ENCODE measurements at regions not wholly inside any gene's neighbourhood (a gene's known extent, or its start where the extent isn't known, plus 50 kb on each side); places are given as distances from the start of the nearest gene placed in this dataset.

DNA sequence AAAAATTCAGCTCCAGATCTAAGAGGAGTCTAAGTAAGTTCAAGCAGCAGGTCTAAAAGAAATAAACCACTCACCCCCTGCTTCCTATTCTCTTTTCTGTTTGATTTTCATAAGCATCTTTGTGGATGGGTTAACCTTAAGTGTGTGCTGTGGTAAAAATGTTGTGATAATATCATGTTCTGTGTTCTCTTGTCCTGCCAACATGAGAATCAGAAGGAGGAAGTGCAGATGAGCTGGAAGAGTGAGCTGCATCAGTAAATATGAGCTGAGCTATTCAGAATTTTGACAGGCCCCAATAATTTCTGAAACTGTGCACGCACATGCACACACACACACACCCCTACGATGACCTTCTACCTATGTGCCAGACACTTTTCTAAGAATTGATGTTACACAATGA lies 186.5 kb upstream of the ANKRD55 start:
- FAIRE-seq, result no peak
- H2AFZ ChIP-seq (ENCODE audit: low read length), result no peak overlapping the region
- peaks cover 18% of the 10 kb centered on the region for H3K9me3 ChIP-seq (ENCODE audit: low read length)
- no peak overlapping the region for H3K27ac ChIP-seq (ENCODE audit: extremely low read length, insufficient read depth, low read length)
- no peaks in the 10 kb centered on the region for H3K79me2 ChIP-seq (ENCODE audit: insufficient read depth, low read length)
- ChIA-PET POLR2A (no interaction called here), CTCF (ENCODE audit: low intra/inter-chr PET ratio, low total read pairs) (no interaction called here)
- no peak overlapping the region for H3K9ac ChIP-seq (ENCODE audit: insufficient read depth, low read depth, low read length)
- H3K27me3 ChIP-seq (ENCODE audit: control insufficient read depth in 1 of 2, insufficient read depth in 2 of 2, low read length in 2 of 2), result no peaks in the 10 kb centered on the region
- H3K36me3 ChIP-seq (replicated peaks in 1 of 2; ENCODE audit: control insufficient read depth in 1 of 2, insufficient read depth in 2 of 2, low read length in 2 of 2), result no peaks in the 10 kb centered on the region
- H3K4me2 ChIP-seq (ENCODE audit: low read depth, low read length), result no peak overlapping the region
- H3K4me3 ChIP-seq (replicated peaks in 1 of 3; ENCODE audit: insufficient read depth in 1 of 3, low read depth in 2 of 3, low read length in 3 of 3), result no peak overlapping the region
- 78% methylated on average over 2 of the region's 2 CpGs for WGBS (ENCODE audit: low lambda C conversion rate)
- no peaks in the 10 kb centered on the region for H4K20me1 ChIP-seq (ENCODE audit: insufficient read depth, low read length)
- H3K4me1 ChIP-seq (ENCODE audit: insufficient read depth, low read length), result no peaks in the 10 kb centered on the region
- no peak for ATAC-seq
- in situ Hi-C loops (cut with HindIII; ENCODE audit: extremely low pct_ligation_motif_present, low pct_unique_long_range_greater_than_20kb), result no loop called here
- no peak for DNase-seq (ENCODE audit: low spot score)
- TF ChIP-seq, protein P1, sequence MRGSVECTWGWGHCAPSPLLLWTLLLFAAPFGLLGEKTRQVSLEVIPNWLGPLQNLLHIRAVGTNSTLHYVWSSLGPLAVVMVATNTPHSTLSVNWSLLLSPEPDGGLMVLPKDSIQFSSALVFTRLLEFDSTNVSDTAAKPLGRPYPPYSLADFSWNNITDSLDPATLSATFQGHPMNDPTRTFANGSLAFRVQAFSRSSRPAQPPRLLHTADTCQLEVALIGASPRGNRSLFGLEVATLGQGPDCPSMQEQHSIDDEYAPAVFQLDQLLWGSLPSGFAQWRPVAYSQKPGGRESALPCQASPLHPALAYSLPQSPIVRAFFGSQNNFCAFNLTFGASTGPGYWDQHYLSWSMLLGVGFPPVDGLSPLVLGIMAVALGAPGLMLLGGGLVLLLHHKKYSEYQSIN (CRISPR knock-in tag; IDR thresholded peaks at IDR 0.05; ENCODE audit: borderline replicate concordance), result no peak
- no peak for TF ChIP-seq ZNF766 (CRISPR knock-in tag; IDR thresholded peaks at IDR 0.05; ENCODE audit: borderline replicate concordance)
- TF ChIP-seq ESRRA (CRISPR knock-in tag; IDR thresholded peaks at IDR 0.05; ENCODE audit: low read depth), result no peak
- no peak for TF ChIP-seq CREM (IDR thresholded peaks at IDR 0.05)
- TF ChIP-seq CREM (CRISPR knock-in tag; IDR thresholded peaks at IDR 0.05), result no peak
- no peak for TF ChIP-seq KDM5A (IDR thresholded peaks at IDR 0.05; ENCODE audit: borderline replicate concordance, low read length)
- no peak for TF ChIP-seq CREB1 (IDR thresholded peaks at IDR 0.05)
- no peak for TF ChIP-seq CREB1 (CRISPR knock-in tag; IDR thresholded peaks at IDR 0.05)
- TF ChIP-seq, protein P2, sequence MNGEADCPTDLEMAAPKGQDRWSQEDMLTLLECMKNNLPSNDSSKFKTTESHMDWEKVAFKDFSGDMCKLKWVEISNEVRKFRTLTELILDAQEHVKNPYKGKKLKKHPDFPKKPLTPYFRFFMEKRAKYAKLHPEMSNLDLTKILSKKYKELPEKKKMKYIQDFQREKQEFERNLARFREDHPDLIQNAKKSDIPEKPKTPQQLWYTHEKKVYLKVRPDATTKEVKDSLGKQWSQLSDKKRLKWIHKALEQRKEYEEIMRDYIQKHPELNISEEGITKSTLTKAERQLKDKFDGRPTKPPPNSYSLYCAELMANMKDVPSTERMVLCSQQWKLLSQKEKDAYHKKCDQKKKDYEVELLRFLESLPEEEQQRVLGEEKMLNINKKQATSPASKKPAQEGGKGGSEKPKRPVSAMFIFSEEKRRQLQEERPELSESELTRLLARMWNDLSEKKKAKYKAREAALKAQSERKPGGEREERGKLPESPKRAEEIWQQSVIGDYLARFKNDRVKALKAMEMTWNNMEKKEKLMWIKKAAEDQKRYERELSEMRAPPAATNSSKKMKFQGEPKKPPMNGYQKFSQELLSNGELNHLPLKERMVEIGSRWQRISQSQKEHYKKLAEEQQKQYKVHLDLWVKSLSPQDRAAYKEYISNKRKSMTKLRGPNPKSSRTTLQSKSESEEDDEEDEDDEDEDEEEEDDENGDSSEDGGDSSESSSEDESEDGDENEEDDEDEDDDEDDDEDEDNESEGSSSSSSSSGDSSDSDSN (CRISPR knock-in tag; IDR thresholded peaks at IDR 0.05), result no peak
- TF ChIP-seq KLF15 (CRISPR knock-in tag; IDR thresholded peaks at IDR 0.05; ENCODE audit: borderline replicate concordance), result no peak
- no peak for TF ChIP-seq YEATS4 (CRISPR knock-in tag; IDR thresholded peaks at IDR 0.05; ENCODE audit: borderline replicate concordance)
- TF ChIP-seq CBX1 (IDR thresholded peaks at IDR 0.05; ENCODE audit: low read depth), result no peak
- no peak for TF ChIP-seq KLF12 (CRISPR knock-in tag; IDR thresholded peaks at IDR 0.05; ENCODE audit: borderline replicate concordance)
- TF ChIP-seq SAFB2 (CRISPR knock-in tag; IDR thresholded peaks at IDR 0.05; ENCODE audit: borderline replicate concordance, low read depth), result no peak
- no peak for TF ChIP-seq ETV6 (CRISPR knock-in tag; conservative IDR thresholded peaks at IDR 0.05)
- no peak for TF ChIP-seq SNAPC2 (CRISPR knock-in tag; IDR thresholded peaks at IDR 0.05)
- no peak for TF ChIP-seq ZMYM4 (CRISPR knock-in tag; IDR thresholded peaks at IDR 0.05)
- TF ChIP-seq, protein P3, sequence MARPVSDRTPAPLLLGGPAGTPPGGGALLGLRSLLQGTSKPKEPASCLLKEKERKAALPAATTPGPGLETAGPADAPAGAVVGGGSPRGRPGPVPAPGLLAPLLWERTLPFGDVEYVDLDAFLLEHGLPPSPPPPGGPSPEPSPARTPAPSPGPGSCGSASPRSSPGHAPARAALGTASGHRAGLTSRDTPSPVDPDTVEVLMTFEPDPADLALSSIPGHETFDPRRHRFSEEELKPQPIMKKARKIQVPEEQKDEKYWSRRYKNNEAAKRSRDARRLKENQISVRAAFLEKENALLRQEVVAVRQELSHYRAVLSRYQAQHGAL (CRISPR knock-in tag; IDR thresholded peaks at IDR 0.05; ENCODE audit: not compliant biosample characterization), result no peak
- TF ChIP-seq CC2D1A (CRISPR knock-in tag; IDR thresholded peaks at IDR 0.05), result no peak
- no peak for TF ChIP-seq IKZF1 (IDR thresholded peaks at IDR 0.05)
- no TSS peak for BruUV-seq (replicated peaks)
- intact Hi-C loops (cut with micrococcal nuclease; ENCODE audit: unreplicated experiment), result no loop called here

All from HepG2 (cell line).